IMR-90 (cell line): ENCODE measurements at regions not wholly inside any gene's neighbourhood (a gene's known extent, or its start where the extent isn't known, plus 50 kb on each side); places are given as distances from the start of the nearest gene placed in this dataset.

Experiments
- ATAC-seq: fragments of 200-7000 bp; cut with Tn5 transposase; 2 replicates; pipeline ENCODE4 v1.9.1; 2020; ENCODE audit warnings: low read depth, mild to moderate bottlenecking, moderate library complexity
- BruUV-seq: library from RNA; stranded (reverse); fragments of 400-500 nt; replicated peaks from 2 replicates; lab custom pipeline; 2021; lab: Mats Ljungman, UMichigan
- CTCF ChIA-PET: fragments of 300-600 bp; formaldehyde crosslinking; extraction: SDS; loops from one replicate; lab custom pipeline; 2021; ENCODE audit warnings: antibody characterized with exemption; lab: Yijun Ruan, JAX
- POLR2A ChIA-PET: fragments of 300-600 bp; sonication (Branson Sonifier 250); formaldehyde crosslinking; loops from one replicate; lab custom pipeline; 2022; ENCODE audit warnings: antibody characterized with exemption; ENCODE audit not compliant: unreplicated experiment; lab: Charles Lee
- DNase-seq: peaks from one replicate; pipeline ENCODE4 v3.0.0; 2013
- H2AFZ ChIP-seq: replicated peaks from 2 replicates; pipeline ENCODE3; 2013; ENCODE audit warnings: low read length, mild to moderate bottlenecking; ENCODE audit not compliant: poor library complexity
- H2AK5ac ChIP-seq: 2 replicates; pipeline ENCODE4 v1.6.1; 2013; ENCODE audit warnings: low read depth, low read length, inconsistent platforms
- H2AK9ac ChIP-seq: replicated peaks from 2 replicates; pipeline ENCODE3; 2013; ENCODE audit warnings: mild to moderate bottlenecking, low read depth, low read length, moderate library complexity; ENCODE audit not compliant: poor library complexity
- H2BK120ac ChIP-seq: 2 replicates; pipeline ENCODE4 v1.6.1; 2013; ENCODE audit warnings: low read depth, low read length, inconsistent platforms
- H2BK15ac ChIP-seq: 3 replicates; pipeline ENCODE4 v1.6.1; 2013; ENCODE audit warnings: low read depth, low read length, inconsistent platforms
- H2BK20ac ChIP-seq: 2 replicates; pipeline ENCODE4 v1.6.1; 2013; ENCODE audit warnings: low read depth, mild to moderate bottlenecking, inconsistent platforms, low read length, moderate library complexity
- H2BK5ac ChIP-seq: 2 replicates; pipeline ENCODE4 v1.6.1; 2013; ENCODE audit warnings: mild to moderate bottlenecking, low read depth, low read length, inconsistent platforms; ENCODE audit not compliant: poor library complexity, severe bottlenecking
- H3K14ac ChIP-seq: replicated peaks from 2 replicates; pipeline ENCODE4 v1.6.1; 2013; ENCODE audit warnings: low read depth, low read length, inconsistent platforms
- H3K18ac ChIP-seq: 2 replicates; pipeline ENCODE4 v1.6.1; 2013; ENCODE audit warnings: low read depth, low read length, control low read depth
- H3K23ac ChIP-seq: 2 replicates; pipeline ENCODE4 v1.6.1; 2013; ENCODE audit warnings: low read depth, low read length, inconsistent platforms
- H3K27ac ChIP-seq: 2 replicates; pipeline ENCODE4 v1.5.1; 2013; ENCODE audit warnings: mild to moderate bottlenecking, control low read depth, low read length; ENCODE audit not compliant: insufficient read depth
- H3K27me3 ChIP-seq: 2 replicates; pipeline ENCODE4 v1.6.1; 2013; ENCODE audit warnings: low read length; ENCODE audit not compliant: control insufficient read depth, insufficient read depth
- H3K36me3 ChIP-seq: 2 replicates; pipeline ENCODE4 v1.6.1; 2013; ENCODE audit warnings: low read length, mixed read lengths; ENCODE audit not compliant: control insufficient read depth, insufficient read depth
- H3K4ac ChIP-seq: 2 replicates; pipeline ENCODE4 v1.6.1; 2013; ENCODE audit warnings: low read depth, low read length, inconsistent platforms
- H3K4me1 ChIP-seq: 2 replicates; pipeline ENCODE4 v1.6.1; 2013; ENCODE audit warnings: low read length, mixed read lengths; ENCODE audit not compliant: control insufficient read depth, insufficient read depth
- H3K4me2 ChIP-seq: 2 replicates; pipeline ENCODE4 v1.6.1; 2013; ENCODE audit warnings: low read depth, mild to moderate bottlenecking, control low read depth, low read length, moderate library complexity
- H3K4me3 ChIP-seq: 2 replicates; pipeline ENCODE4 v1.5.1; 2013; ENCODE audit warnings: low read depth, mild to moderate bottlenecking, control low read depth, low read length, moderate library complexity; ENCODE audit not compliant: insufficient read depth
- H3K56ac ChIP-seq: 2 replicates; pipeline ENCODE4 v1.6.1; 2013; ENCODE audit warnings: low read length, inconsistent platforms; ENCODE audit not compliant: insufficient read depth; ENCODE audit errors: extremely low read depth
- H3K79me1 ChIP-seq, 2 experiments: 2 replicates each; pipeline ENCODE4 v1.6.1; 2013; ENCODE audit warnings: low read length in 2 of 2, inconsistent platforms in 1 of 2, low read depth in 1 of 2
- H3K9ac ChIP-seq: 2 replicates; pipeline ENCODE4 v1.6.1; 2013; ENCODE audit warnings: low read depth, low read length, control low read depth
- H3K9me1 ChIP-seq: 2 replicates; pipeline ENCODE4 v1.6.1; 2013; ENCODE audit warnings: low read length, inconsistent platforms; ENCODE audit not compliant: insufficient read depth
- H3K9me3 ChIP-seq: 2 replicates; pipeline ENCODE4 v1.6.1; 2013; ENCODE audit warnings: low read length; ENCODE audit not compliant: control insufficient read depth, insufficient read depth
- H4K20me1 ChIP-seq: 2 replicates; pipeline ENCODE4 v1.6.1; 2013; ENCODE audit warnings: low read length, inconsistent platforms; ENCODE audit not compliant: insufficient read depth
- H4K5ac ChIP-seq: 2 replicates; pipeline ENCODE4 v1.6.1; 2013; ENCODE audit warnings: mild to moderate bottlenecking, low read depth, low read length, control low read depth
- H4K8ac ChIP-seq, 2 experiments: 2 replicates each; pipeline ENCODE4 v1.6.1; 2013; ENCODE audit warnings: low read depth in 2 of 2, low read length in 2 of 2, control low read depth in 1 of 2, inconsistent platforms in 1 of 2
- H4K91ac ChIP-seq: 2 replicates; pipeline ENCODE4 v1.6.1; 2013; ENCODE audit warnings: low read depth, low read length, inconsistent platforms; ENCODE audit not compliant: insufficient read depth
- CEBPB ChIP-seq: IDR thresholded peaks from 2 replicates; pipeline ENCODE4 v1.6.1; 2012; ENCODE audit warnings: low read depth, low read length, improper control_type of control experiment
- CHD1 ChIP-seq: IDR thresholded peaks from 2 replicates; pipeline ENCODE4 v1.6.1; 2012; ENCODE audit warnings: low read depth, low read length, improper control_type of control experiment
- CTCF ChIP-seq: conservative IDR thresholded peaks from 2 replicates; pipeline ENCODE4 v1.5.1; 2012; ENCODE audit warnings: mild to moderate bottlenecking, low read depth, low read length, improper control_type of control experiment
- ELK1 ChIP-seq: fragments of 150-350 bp; IDR thresholded peaks from 2 replicates; pipeline ENCODE4 v1.6.1; 2016; ENCODE audit warnings: low read depth, mild to moderate bottlenecking, low read length, moderate library complexity, borderline replicate concordance
- FOS ChIP-seq: fragments of 150-350 bp; IDR thresholded peaks from 2 replicates; pipeline ENCODE4 v1.6.1; 2016; ENCODE audit warnings: low read depth, low read length
- MAZ ChIP-seq: IDR thresholded peaks from 2 replicates; pipeline ENCODE4 v1.6.1; 2012; ENCODE audit warnings: low read depth, mild to moderate bottlenecking, low read length, improper control_type of control experiment, moderate library complexity, borderline replicate concordance
- RAD21 ChIP-seq: IDR thresholded peaks from 2 replicates; pipeline ENCODE4 v1.6.1; 2012; ENCODE audit warnings: low read length, improper control_type of control experiment
- RFX5 ChIP-seq: IDR thresholded peaks from 2 replicates; pipeline ENCODE4 v1.8.0; 2012; ENCODE audit warnings: low read depth, mild to moderate bottlenecking, low read length, moderate library complexity
- SMC3 ChIP-seq: fragments of 150-350 bp; IDR thresholded peaks from 2 replicates; pipeline ENCODE4 v1.6.1; 2016; ENCODE audit warnings: low read depth, mild to moderate bottlenecking, antibody characterized with exemption, low read length, moderate library complexity
- USF2 ChIP-seq: fragments of 150-350 bp; IDR thresholded peaks from 2 replicates; pipeline ENCODE4 v1.6.1; 2017; ENCODE audit warnings: mild to moderate bottlenecking, antibody characterized with exemption, low read length, low read depth
- WGBS, 2 experiments: methylation state at CpG; one replicate each; pipeline versions ENCODE4 v1.1.5 to v1.1.7; 2013; ENCODE audit warnings: missing lambda C conversion rate in 2 of 2; ENCODE audit not compliant: insufficient read length in 1 of 2; ENCODE audit errors: extremely low coverage in 2 of 2; 5-methylcytosine and 5-hydroxymethylcytosine counted together
- dilution Hi-C: fragments of 300-500 bp; cut with HindIII; formaldehyde crosslinking; loops from one replicate; pipeline ENCODE4 v1.14.3; 2018; ENCODE audit warnings: low sequenced_read_pairs; ENCODE audit not compliant: unreplicated experiment
- in situ Hi-C: fragments of 300-500 bp; cut with MboI; formaldehyde crosslinking; loops from 3 replicates; pipeline ENCODE4 v1.14.3; 2019; ENCODE audit warnings: low sequenced_read_pairs, inconsistent platforms, mixed read lengths
- intact Hi-C: fragments of 100-400 bp; cut with micrococcal nuclease; formaldehyde crosslinking; loops from 2 replicates; pipeline ENCODE4 v1.10.0; 2022

- no peak overlapping the region for H2BK20ac ChIP-seq
- H3K4ac ChIP-seq, result no peak overlapping the region
- H2BK120ac ChIP-seq, result no peak overlapping the region
- POLR2A ChIA-PET, result no interaction called here
- H3K14ac ChIP-seq, result no peak overlapping the region
- no peaks in the 10 kb centered on the region for H3K79me1 ChIP-seq
- H4K91ac ChIP-seq, result no peak overlapping the region
- no peak overlapping the region for H2BK15ac ChIP-seq
- BruUV-seq, result no TSS peak
- no CpG with 5 or more reads among the region's 7 CpGs for WGBS, 2 experiments
- H3K4me3 ChIP-seq, result no peak overlapping the region
- no peaks in the 10 kb centered on the region for H3K36me3 ChIP-seq
- no peak overlapping the region for H3K9ac ChIP-seq
- H3K4me1 ChIP-seq, result no peaks in the 10 kb centered on the region; the same call in 1 of the 2 replicates
- no peaks in the 10 kb centered on the region for H3K27me3 ChIP-seq
- no peak for ATAC-seq
- TF ChIP-seq CHD1, result no peak
- no peak for TF ChIP-seq ELK1
- TF ChIP-seq SMC3, result no peak
- TF ChIP-seq CTCF, result no peak
- TF ChIP-seq FOS, result no peak
- TF ChIP-seq USF2, result no peak
- no peak for TF ChIP-seq RAD21
- TF ChIP-seq CEBPB, result no peak
- TF ChIP-seq RFX5, result no peak
- TF ChIP-seq MAZ, result no peak
- H2AFZ ChIP-seq, result no peak overlapping the region
- dilution Hi-C loops (no loop called here), in situ Hi-C loops (no loop called here), intact Hi-C loops (no loop called here)
- H4K5ac ChIP-seq, result no peak overlapping the region
- no peak overlapping the region for H3K27ac ChIP-seq
- no peak overlapping the region for H2BK5ac ChIP-seq
- H4K20me1 ChIP-seq, result no peaks in the 10 kb centered on the region
- no peak overlapping the region for H4K8ac ChIP-seq
- H3K9me1 ChIP-seq, result no peaks in the 10 kb centered on the region
- H2AK9ac ChIP-seq, result no peak overlapping the region
- H3K4me2 ChIP-seq, result no peak overlapping the region
- no peak for DNase-seq
- H3K9me3 ChIP-seq, result no peaks in the 10 kb centered on the region; the same call in 1 of the 2 replicates
- no peak overlapping the region for H3K18ac ChIP-seq
- no peak overlapping the region for H3K23ac ChIP-seq
- H3K56ac ChIP-seq, result no peak overlapping the region
- H2AK5ac ChIP-seq, result no peak overlapping the region
- CTCF ChIA-PET, result interaction anchor here (0.6 kb wide), 1 partner anchor 212 kb away, joined by 3 read pairs; no protein-coding TSS in a partner anchor
These were observed 432.2 kb downstream of the HTR1B start for GRCh38 chr6:77030929-77031674.
